CD4-positive, CD25-positive, alpha-beta regulatory T cell (primary cell): ENCODE measurements at regions not wholly inside any gene's neighbourhood (a gene's known extent, or its start where the extent isn't known, plus 50 kb on each side); places are given as distances from the start of the nearest gene placed in this dataset.

Experiments used
- ATAC-seq, 2 donors: fragments of 150-1000 bp; cut with Tn5 transposase; one replicate each; pipeline ENCODE4 v1.10.0; 2021; ENCODE audit warnings: low read depth in 2 of 2, moderate number of reproducible peaks in 2 of 2, moderate library complexity in 1 of 2
- DNase-seq, 3 donors: peaks; one replicate each; pipeline versions ENCODE4 v3.0.0 to v3.0.0-alpha.2; 2012 to 2022; ENCODE audit warnings: mixed read lengths in 1 of 3
- H3K27ac ChIP-seq: one replicate; pipeline ENCODE4 v1.7.0; 2013; ENCODE audit warnings: mild to moderate bottlenecking, low read length; ENCODE audit not compliant: insufficient read depth, poor library complexity, severe bottlenecking
- H3K27me3 ChIP-seq: one replicate; pipeline ENCODE4 v1.7.0; 2013; ENCODE audit warnings: low read length; ENCODE audit not compliant: control insufficient read depth, insufficient read depth
- H3K36me3 ChIP-seq: one replicate; pipeline ENCODE4 v1.7.0; 2013; ENCODE audit warnings: mild to moderate bottlenecking, low read length, moderate library complexity; ENCODE audit not compliant: control insufficient read depth, insufficient read depth
- H3K4me1 ChIP-seq: 2 replicates; pipeline ENCODE4 v1.7.0; 2013; ENCODE audit warnings: mild to moderate bottlenecking, low read length; ENCODE audit not compliant: insufficient read depth, control insufficient read depth, poor library complexity, severe bottlenecking
- H3K4me3 ChIP-seq: one replicate; pipeline ENCODE4 v1.7.0; 2013; ENCODE audit warnings: low read depth, mild to moderate bottlenecking, low read length, moderate library complexity
- H3K9me3 ChIP-seq, 2 experiments: 1 replicate in 1 of 2; 2 replicates in 1 of 2; pipeline ENCODE4 v1.7.0; 2013; ENCODE audit warnings: low read length in 2 of 2, mild to moderate bottlenecking in 1 of 2, moderate library complexity in 1 of 2; ENCODE audit not compliant: control insufficient read depth in 2 of 2
- H3K27ac Mint-ChIP-seq, 3 donors: one replicate each; pipeline ENCODE4 v1.8.0; 2020 to 2022; ENCODE audit warnings: mild to moderate bottlenecking in 3 of 3, mixed read lengths in 3 of 3, moderate library complexity in 2 of 3
- H3K27me3 Mint-ChIP-seq: one replicate; pipeline ENCODE4 v1.8.0; 2022; ENCODE audit warnings: mild to moderate bottlenecking, mixed read lengths
- H3K36me3 Mint-ChIP-seq: one replicate; pipeline ENCODE4 v1.8.0; 2020; ENCODE audit warnings: mixed read lengths
- H3K4me1 Mint-ChIP-seq, 4 donors: one replicate each; pipeline ENCODE4 v1.8.0; 2020 to 2022; ENCODE audit warnings: mixed read lengths in 4 of 4, mild to moderate bottlenecking in 1 of 4
- H3K4me3 Mint-ChIP-seq, 4 donors: one replicate each; pipeline ENCODE4 v1.8.0; 2020 to 2022; ENCODE audit warnings: mild to moderate bottlenecking in 4 of 4, mixed read lengths in 4 of 4, moderate library complexity in 3 of 4
- H3K9me3 Mint-ChIP-seq, 7 donors: one replicate each; pipeline ENCODE4 v1.8.0; 2020 to 2022; ENCODE audit warnings: mixed read lengths in 7 of 7, mild to moderate bottlenecking in 3 of 7, moderate library complexity in 2 of 7

DNA sequence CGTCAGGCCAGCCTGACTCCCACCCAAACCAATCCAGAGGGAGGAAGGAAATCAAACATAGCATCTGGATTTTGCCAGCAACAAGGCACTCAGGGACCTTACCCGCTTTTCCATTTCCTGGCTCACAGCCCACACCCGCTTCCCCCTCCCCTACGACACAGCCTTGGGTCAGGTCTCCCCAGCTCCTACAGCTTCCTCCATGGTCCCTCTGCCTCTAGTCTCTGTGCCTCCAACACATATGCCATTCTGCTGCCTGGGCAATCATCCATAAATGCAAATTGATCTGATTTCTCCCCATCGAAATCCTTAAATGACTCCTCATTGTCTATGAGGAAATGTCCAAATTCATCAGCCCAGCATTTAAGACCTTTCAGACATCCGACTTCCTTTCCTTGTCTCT is 53.2 kb upstream of the CUX1 start:
- H3K4me3 ChIP-seq, result no peak overlapping the region
- no peaks in the 10 kb centered on the region for H3K9me3 ChIP-seq
- no peak overlapping the region for H3K4me3 Mint-ChIP-seq
- no peak overlapping the region for H3K27ac ChIP-seq
- H3K27ac Mint-ChIP-seq, result no peak overlapping the region
- ATAC-seq, result no peak
- no peak for DNase-seq
- H3K36me3 Mint-ChIP-seq, result no peaks in the 10 kb centered on the region
- no peaks in the 10 kb centered on the region for H3K27me3 ChIP-seq
- H3K27me3 Mint-ChIP-seq, result no peaks in the 10 kb centered on the region
- H3K9me3 Mint-ChIP-seq, result peaks cover 0 to 2% (median 0%) of the 10 kb centered on the region in 7 donors
- H3K4me1 Mint-ChIP-seq, result no peaks in the 10 kb centered on the region
- H3K4me1 ChIP-seq, result no peaks in the 10 kb centered on the region
- no peaks in the 10 kb centered on the region for H3K36me3 ChIP-seq

DNA sequence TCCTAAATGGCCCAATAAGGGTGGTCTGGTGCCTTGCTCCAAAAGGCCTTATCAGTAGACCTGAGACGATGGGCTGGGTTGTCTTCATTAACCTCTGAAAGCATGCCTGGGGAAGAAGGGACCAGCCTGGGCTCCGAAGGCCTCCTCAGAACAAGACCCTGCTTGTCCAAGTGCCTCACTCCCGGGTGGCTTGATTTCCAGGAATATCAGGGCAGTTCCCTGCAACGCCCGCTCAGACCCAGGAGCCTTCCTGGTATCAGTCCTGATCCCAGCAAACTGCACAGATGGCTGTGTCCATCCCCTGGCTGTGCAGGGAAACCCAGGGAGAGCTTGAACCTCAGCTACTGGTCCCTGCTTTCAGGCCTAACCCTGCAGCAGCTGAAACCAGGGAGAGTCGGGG is 49.9 kb upstream of the CUX1 start:
- no peak overlapping the region for H3K4me3 ChIP-seq

More for the DNA sequence above, 49.9 kb upstream of the CUX1 start:
- H3K27me3 Mint-ChIP-seq, result peaks cover 1% of the 10 kb centered on the region
- H3K27ac Mint-ChIP-seq, result no peak overlapping the region
- Histone ChIP-seq H3K4me1 (no peaks in the 10 kb centered on the region), H3K36me3 (no peaks in the 10 kb centered on the region), H3K27ac (no peak overlapping the region), H3K27me3 (no peaks in the 10 kb centered on the region), H3K9me3 (no peaks in the 10 kb centered on the region)
- H3K9me3 Mint-ChIP-seq, result peaks cover 0 to 2% (median 0%) of the 10 kb centered on the region in 7 donors
- H3K4me1 Mint-ChIP-seq, result no peaks in the 10 kb centered on the region
- H3K36me3 Mint-ChIP-seq, result no peaks in the 10 kb centered on the region
- ATAC-seq (no peak), DNase-seq (no peak)
- no peak overlapping the region for H3K4me3 Mint-ChIP-seq
